ENCODE measurements at regions not wholly inside any gene's neighbourhood (a gene's known extent, or its start where the extent isn't known, plus 50 kb on each side); places are given as distances from the start of the nearest gene placed in this dataset.

DNA sequence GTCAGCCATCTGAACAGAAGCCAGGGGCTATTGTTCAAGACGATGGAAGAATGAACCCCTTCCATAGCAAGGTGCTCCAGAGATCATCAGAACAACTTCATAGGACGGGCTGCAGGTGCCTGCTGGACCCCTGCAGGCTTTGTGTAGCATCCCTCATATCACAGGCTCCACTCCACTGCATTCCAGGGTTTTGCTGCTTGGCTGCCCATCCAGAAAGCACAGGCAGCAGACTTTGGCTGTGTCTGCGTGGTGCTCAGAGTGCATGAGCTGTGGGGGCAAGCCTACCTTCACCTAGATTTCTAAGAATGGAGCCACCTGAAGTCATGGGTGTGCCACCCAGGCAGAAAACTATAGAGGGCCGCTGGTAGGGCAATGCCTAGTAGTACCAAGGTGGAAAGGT lies 93.9 kb upstream of the NLRP1 start:
- H4K20me1 ChIP-seq (ENCODE audit: control insufficient read depth, insufficient read depth, insufficient read length): no peaks in the 10 kb centered on the region
- peaks cover 2% of the 10 kb centered on the region; the same call in 1 of the 2 replicates for H3K27me3 Mint-ChIP-seq (ENCODE audit: low read depth)
- H3K4ac ChIP-seq (ENCODE audit: low read depth, low read length): no peak overlapping the region
- no peak overlapping the region for H2BK120ac ChIP-seq (ENCODE audit: low read depth, low read length, poor library complexity, severe bottlenecking)
- no peak overlapping the region for H2BK15ac ChIP-seq (ENCODE audit: low read depth, low read length)
- peaks cover 14 to 24% of the 10 kb centered on the region in 2 experiments for H3K4me1 Mint-ChIP-seq
- peak overlapping the region; percentile 78 for H2BK20ac ChIP-seq (ENCODE audit: low read depth, low read length, poor library complexity, severe bottlenecking)
- no peak overlapping the region for H3K56ac ChIP-seq (ENCODE audit: insufficient read length, low read depth, low read length)
- H3K18ac ChIP-seq (ENCODE audit: insufficient read length, low read depth, low read length): no peak overlapping the region
- no peak overlapping the region for H3K4me3 Mint-ChIP-seq
- no peak overlapping the region for H2AFZ ChIP-seq (ENCODE audit: low read length)
- H3T11ph ChIP-seq (ENCODE audit: low read length): no peak overlapping the region
- H3K14ac ChIP-seq (ENCODE audit: insufficient read depth, low read length): no peak overlapping the region
- TF ChIP-seq CTCF (conservative IDR thresholded peaks at IDR 0.05): no peak
- H3K4me1 ChIP-seq (ENCODE audit: insufficient read depth, low read length): no peaks in the 10 kb centered on the region; the same call in 1 of the 2 replicates
- H3K23ac ChIP-seq (ENCODE audit: insufficient read length, low read depth, low read length): no peak overlapping the region
- peaks cover 0 to 3% (median 0%) of the 10 kb centered on the region in 3 experiments; a peak in 1 of 7 replicates for H3K36me3 Mint-ChIP-seq (ENCODE audit: insufficient read depth in 1 of 3, low read depth in 3 of 3)
- H3K27me3 ChIP-seq (ENCODE audit: insufficient read depth, low read length): no peaks in the 10 kb centered on the region
- H3K79me2 ChIP-seq (ENCODE audit: insufficient read depth, low read length): no peaks in the 10 kb centered on the region
- H3K23me2 ChIP-seq (ENCODE audit: insufficient read length, low read depth, low read length, poor library complexity, severe bottlenecking): no peaks in the 10 kb centered on the region
- peaks cover 0 to 3% of the 10 kb centered on the region in 2 experiments; a peak in 1 of 5 replicates for H3K9me3 Mint-ChIP-seq
- no peak overlapping the region for H3K4me2 ChIP-seq (ENCODE audit: insufficient read depth, insufficient read length, low read length)
- no peak overlapping the region for H2BK12ac ChIP-seq (ENCODE audit: insufficient read length, low read depth, low read length)
- no peaks in the 10 kb centered on the region for H3K79me1 ChIP-seq (ENCODE audit: insufficient read depth, low read depth, low read length, poor library complexity, severe bottlenecking)
- H4K91ac ChIP-seq (ENCODE audit: insufficient read length, low read depth, low read length): no peak overlapping the region
- no peak overlapping the region for H3K9ac ChIP-seq (ENCODE audit: extremely low read depth, insufficient read length, low read length)
- H4K5ac ChIP-seq (ENCODE audit: insufficient read length, low read depth, low read length): no peak overlapping the region
- H3K27ac ChIP-seq (ENCODE audit: insufficient read length, low read depth, low read length): no peak overlapping the region
- no CpG with 5 or more reads among the region's 4 CpGs for WGBS (ENCODE audit: extremely low coverage, insufficient read length, low lambda C conversion rate)
- DNase-seq: no peak
- H3K27ac Mint-ChIP-seq: no peak overlapping the region
- H3K9me3 ChIP-seq (ENCODE audit: control insufficient read depth, low read depth, low read length): no peaks in the 10 kb centered on the region
- H2BK5ac ChIP-seq (ENCODE audit: insufficient read length, low read length): no peak overlapping the region
- no peak overlapping the region for H4K8ac ChIP-seq (replicated peaks; ENCODE audit: insufficient read length, low read depth, low read length)
- H2AK5ac ChIP-seq (ENCODE audit: insufficient read length, low read length): no peak overlapping the region
